ENCODE measurements at regions not wholly inside any gene's neighbourhood (a gene's known extent, or its start where the extent isn't known, plus 50 kb on each side); places are given as distances from the start of the nearest gene placed in this dataset.

- peak overlapping the region; percentile 8 for H3K4me2 ChIP-seq
- H2AFZ ChIP-seq = no peak overlapping the region
- no peaks in the 10 kb centered on the region for H3K27me3 ChIP-seq
- no peak overlapping the region for H3K4me3 ChIP-seq
- no peak for DNase-seq (ENCODE audit: low spot score)
- no peaks in the 10 kb centered on the region for H3K36me3 ChIP-seq (replicated peaks; ENCODE audit: insufficient read depth, low read depth)
- no peak for TF ChIP-seq EZH2phosphoT487 (IDR thresholded peaks at IDR 0.05; ENCODE audit: low read depth, severe bottlenecking, unreplicated experiment)
- TF ChIP-seq CTCF (IDR thresholded peaks at IDR 0.05; ENCODE audit: poor library complexity) = no peak
- no peaks in the 10 kb centered on the region for H3K79me2 ChIP-seq
- H3K4me1 ChIP-seq (ENCODE audit: insufficient read depth) = peaks cover 4% of the 10 kb centered on the region
- H3K9me3 ChIP-seq (ENCODE audit: low read depth) = no peaks in the 10 kb centered on the region
- H3K9me2 ChIP-seq (replicated peaks; ENCODE audit: insufficient read depth) = no peaks in the 10 kb centered on the region
- no peak overlapping the region for H3K27ac ChIP-seq
- no peaks in the 10 kb centered on the region for H4K20me1 ChIP-seq (ENCODE audit: insufficient read depth, poor library complexity, severe bottlenecking)
- WGBS (ENCODE audit: low lambda C conversion rate, missing lambda C conversion rate) = 66% methylated on average over 2 of the region's 2 CpGs
Observed at GRCh38 chr2:189306525-189306924, 127.0 kb upstream of the COL5A2 start.

GRCh38 chr2:189308056-189308790 lies 128.7 kb upstream of the COL5A2 start:
- TF ChIP-seq EZH2phosphoT487 (IDR thresholded peaks at IDR 0.05; ENCODE audit: low read depth, severe bottlenecking, unreplicated experiment) (no peak), EZH2 (IDR thresholded peaks at IDR 0.05; ENCODE audit: borderline replicate concordance) (no peak), CTCF (IDR thresholded peaks at IDR 0.05; ENCODE audit: poor library complexity) (no peak)
- WGBS (ENCODE audit: low lambda C conversion rate, missing lambda C conversion rate) = 48% methylated on average over 3 of the region's 3 CpGs

DNA sequence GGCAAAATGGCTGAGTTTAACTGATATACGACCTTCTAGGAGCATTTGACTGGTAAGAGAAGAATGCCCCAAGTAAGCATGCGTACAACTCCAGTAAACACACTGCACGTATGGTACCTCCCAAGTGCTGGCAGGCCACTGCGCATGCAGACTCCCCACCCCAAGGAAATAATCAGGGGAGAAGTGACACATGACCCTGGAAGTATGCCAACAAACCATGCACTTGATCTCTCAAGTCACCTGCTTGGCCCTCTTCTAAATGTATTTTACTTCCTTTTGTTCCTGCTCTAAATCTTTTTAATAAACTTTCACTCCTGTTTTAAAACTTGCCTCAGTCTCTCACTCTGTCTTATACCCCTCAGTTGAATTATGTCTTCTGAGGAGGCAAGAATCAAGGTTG lies 129.8 kb upstream of the COL5A2 start:
- no peak for DNase-seq (ENCODE audit: low spot score)
- no peaks in the 10 kb centered on the region for H4K20me1 ChIP-seq (ENCODE audit: insufficient read depth, poor library complexity, severe bottlenecking)
- no peak overlapping the region for H2AFZ ChIP-seq
- no peak overlapping the region for H3K27ac ChIP-seq
- H3K4me2 ChIP-seq = no peak overlapping the region
- 86% methylated on average over 4 of the region's 4 CpGs for WGBS (ENCODE audit: low lambda C conversion rate, missing lambda C conversion rate)
- H3K4me3 ChIP-seq = no peak overlapping the region
- no peaks in the 10 kb centered on the region for H3K27me3 ChIP-seq
- H3K9me3 ChIP-seq (ENCODE audit: low read depth) = no peaks in the 10 kb centered on the region
- no peaks in the 10 kb centered on the region for H3K9me2 ChIP-seq (replicated peaks; ENCODE audit: insufficient read depth)
- H3K36me3 ChIP-seq (replicated peaks; ENCODE audit: insufficient read depth, low read depth) = no peaks in the 10 kb centered on the region
- H3K4me1 ChIP-seq (ENCODE audit: insufficient read depth) = peaks cover 4% of the 10 kb centered on the region
- no peaks in the 10 kb centered on the region for H3K79me2 ChIP-seq
- TF ChIP-seq CTCF (IDR thresholded peaks at IDR 0.05; ENCODE audit: poor library complexity) (no peak), EZH2 (IDR thresholded peaks at IDR 0.05; ENCODE audit: borderline replicate concordance) (no peak), EZH2phosphoT487 (IDR thresholded peaks at IDR 0.05; ENCODE audit: low read depth, severe bottlenecking, unreplicated experiment) (no peak)

More at GRCh38 chr2:189308056-189308790, 128.7 kb upstream of the COL5A2 start:
- Histone ChIP-seq H3K4me2 (no peak overlapping the region), H3K27me3 (no peaks in the 10 kb centered on the region), H2AFZ (no peak overlapping the region), H4K20me1 (ENCODE audit: insufficient read depth, poor library complexity, severe bottlenecking) (no peaks in the 10 kb centered on the region), H3K79me2 (no peaks in the 10 kb centered on the region), H3K9me2 (replicated peaks; ENCODE audit: insufficient read depth) (no peaks in the 10 kb centered on the region), H3K4me1 (ENCODE audit: insufficient read depth) (peaks cover 4% of the 10 kb centered on the region), H3K9me3 (ENCODE audit: low read depth) (no peaks in the 10 kb centered on the region), H3K27ac (no peak overlapping the region), H3K36me3 (replicated peaks; ENCODE audit: insufficient read depth, low read depth) (no peaks in the 10 kb centered on the region), H3K4me3 (no peak overlapping the region)
- DNase-seq (ENCODE audit: low spot score) = no peak
